ENCODE measurements at regions not wholly inside any gene's neighbourhood (a gene's known extent, or its start where the extent isn't known, plus 50 kb on each side); places are given as distances from the start of the nearest gene placed in this dataset.
A peak's percentile ranks its signal among the peaks of the same experiment; 100 is the strongest.
"Not testable (repeated sequence)": the region's sequence is repeated elsewhere in the genome, so short reads cannot be mapped to it uniquely, and the experiment has no call there.

- no peak for DNase-seq
These were observed 1504.2 kb downstream of the SUCLG1 start for GRCh38 chr2:82954868-82955267.

- DNase-seq = no peak
These were observed 1519.9 kb downstream of the SUCLG1 start for GRCh38 chr2:82939211-82939610.

- DNase-seq = not testable (repeated sequence)
These were observed 1520.7 kb downstream of the SUCLG1 start for GRCh38 chr2:82938321-82938845.

- no peak for DNase-seq
These were observed 1545.5 kb downstream of the SUCLG1 start for GRCh38 chr2:82913566-82913965.

- no peak for DNase-seq
These were observed 1563.0 kb downstream of the SUCLG1 start for GRCh38 chr2:82896117-82896516.

GRCh38 chr2:82893190-82893589, 1565.9 kb downstream of the SUCLG1 start:
- DNase-seq = no peak

GRCh38 chr2:82879803-82880202, 1579.3 kb downstream of the SUCLG1 start:
- no peak for DNase-seq

GRCh38 chr2:82875858-82876257, 1583.2 kb downstream of the SUCLG1 start:
- DNase-seq = no peak

- peak; percentile 20 for DNase-seq
These were observed 1601.1 kb downstream of the SUCLG1 start for GRCh38 chr2:82857967-82858366.

- DNase-seq = no peak
These were observed 1605.8 kb downstream of the SUCLG1 start for GRCh38 chr2:82853299-82853698.

- no peak for DNase-seq
These were observed 1606.3 kb downstream of the SUCLG1 start for GRCh38 chr2:82852787-82853186.

GRCh38 chr2:82848285-82848684, 1610.8 kb downstream of the SUCLG1 start:
- no peak for DNase-seq

GRCh38 chr2:82839036-82839435, 1620.0 kb downstream of the SUCLG1 start:
- no peak for DNase-seq

- DNase-seq = no peak
These were observed 1621.3 kb downstream of the SUCLG1 start for GRCh38 chr2:82837588-82838304.

- no peak for DNase-seq
These were observed 1624.2 kb downstream of the SUCLG1 start for GRCh38 chr2:82834893-82835292.

GRCh38 chr2:82827426-82827825, 1631.7 kb downstream of the SUCLG1 start:
- DNase-seq = no peak

GRCh38 chr2:82826437-82826836, 1632.6 kb downstream of the SUCLG1 start:
- no peak for DNase-seq

GRCh38 chr2:82825410-82826090, 1633.5 kb downstream of the SUCLG1 start:
- DNase-seq = no peak

- no peak for DNase-seq
These were observed 1635.2 kb downstream of the SUCLG1 start for GRCh38 chr2:82823892-82824291.

- no peak for DNase-seq
These were observed 1639.1 kb downstream of the SUCLG1 start for GRCh38 chr2:82819951-82820350.

GRCh38 chr2:82814146-82814545, 1644.9 kb downstream of the SUCLG1 start:
- no peak for DNase-seq

- no peak for DNase-seq
These were observed 1647.1 kb downstream of the SUCLG1 start for GRCh38 chr2:82811946-82812345.

GRCh38 chr2:82803307-82803706, 1655.8 kb downstream of the SUCLG1 start:
- DNase-seq = no peak

GRCh38 chr2:82797469-82797868, 1661.6 kb downstream of the SUCLG1 start:
- no peak for DNase-seq

Measured in tongue (tissue), 1 donor.